H1 (cell line): ENCODE measurements at regions not wholly inside any gene's neighbourhood (a gene's known extent, or its start where the extent isn't known, plus 50 kb on each side); places are given as distances from the start of the nearest gene placed in this dataset.

Source experiments
- CTCF ChIA-PET: fragments of 300-600 bp; sonication (Branson Sonifier 250); formaldehyde crosslinking; loops from one replicate; lab custom pipeline; 2021; ENCODE audit not compliant: partially characterized antibody; lab: Charles Lee
- POLR2A ChIA-PET: fragments of 300-600 bp; sonication (Branson Sonifier 250); formaldehyde crosslinking; loops from one replicate; lab custom pipeline; 2021; ENCODE audit warnings: inconsistent platforms; ENCODE audit not compliant: partially characterized antibody; lab: Charles Lee
- DNase-seq, 2 experiments: peaks; one replicate each; pipeline versions ENCODE4 v3.0.0 to v3.0.0-alpha.2; 2010 to 2022; ENCODE audit warnings: low spot score in 2 of 2, low read depth in 1 of 2, mixed read lengths in 1 of 2
- FAIRE-seq: peaks from 2 replicates; lab custom pipeline; 2011; peaks lifted over from hg19 to GRCh38; lab: Jason Lieb, UNC
- H2AFZ ChIP-seq: 2 replicates; pipeline ENCODE4 v1.8.1; 2012; ENCODE audit warnings: low read length, inconsistent platforms
- H2AK5ac ChIP-seq: 2 replicates; pipeline ENCODE4 v1.6.1; 2013; ENCODE audit warnings: low read depth, low read length
- H2BK120ac ChIP-seq: replicated peaks from 2 replicates; pipeline ENCODE3; 2013; ENCODE audit warnings: low read depth, low read length, inconsistent platforms
- H2BK12ac ChIP-seq: 2 replicates; pipeline ENCODE4 v1.6.1; 2013; ENCODE audit warnings: low read depth, low read length
- H2BK15ac ChIP-seq: 2 replicates; pipeline ENCODE4 v1.6.1; 2013; ENCODE audit warnings: low read length
- H2BK20ac ChIP-seq: 2 replicates; pipeline ENCODE4 v1.6.1; 2013; ENCODE audit warnings: low read length
- H2BK5ac ChIP-seq: 2 replicates; pipeline ENCODE4 v1.6.1; 2013; ENCODE audit warnings: low read depth, low read length
- H3K14ac ChIP-seq: 2 replicates; pipeline ENCODE4 v1.6.1; 2013; ENCODE audit warnings: inconsistent platforms; ENCODE audit not compliant: insufficient read length
- H3K18ac ChIP-seq: 2 replicates; pipeline ENCODE4 v1.6.1; 2013; ENCODE audit warnings: low read length; ENCODE audit errors: extremely low read depth
- H3K23ac ChIP-seq: 2 replicates; pipeline ENCODE4 v1.6.1; 2013; ENCODE audit warnings: inconsistent platforms; ENCODE audit not compliant: insufficient read length
- H3K23me2 ChIP-seq: 2 replicates; pipeline ENCODE4 v1.6.1; 2013; ENCODE audit warnings: low read depth, low read length
- H3K27ac ChIP-seq: 2 replicates; pipeline ENCODE4 v1.6.1; 2011; ENCODE audit warnings: low read depth, low read length, inconsistent platforms
- H3K27me3 ChIP-seq, 4 experiments: replicated peaks in 1 of 4; 1 replicate in 1 of 4; 2 replicates in 3 of 4; pipeline versions ENCODE4 v1.6.1 to v1.8.1; 2011 to 2013; ENCODE audit warnings: low read length in 3 of 4, mild to moderate bottlenecking in 3 of 4, inconsistent platforms in 2 of 4, mixed read lengths in 2 of 4, moderate library complexity in 1 of 4; ENCODE audit not compliant: control insufficient read depth in 3 of 4, insufficient read depth in 3 of 4; ENCODE audit errors: extremely low read depth in 1 of 4
- H3K36me3 ChIP-seq, 4 experiments: 2 replicates each; pipeline versions ENCODE4 v1.6.1 to v1.8.1; 2011 to 2013; ENCODE audit warnings: mild to moderate bottlenecking in 4 of 4, low read length in 3 of 4, moderate library complexity in 2 of 4, control low read depth in 1 of 4, inconsistent platforms in 1 of 4; ENCODE audit not compliant: insufficient read depth in 4 of 4, control insufficient read depth in 2 of 4
- H3K4ac ChIP-seq: replicated peaks from 2 replicates; pipeline ENCODE3; 2013; ENCODE audit warnings: low read length, low read depth, mixed read lengths, inconsistent platforms; ENCODE audit not compliant: insufficient read length
- H3K4me1 ChIP-seq, 4 experiments: replicated peaks in 1 of 4; 1 replicate in 1 of 4; 2 replicates in 3 of 4; pipeline versions ENCODE4 v1.6.1 to v1.8.1; 2011 to 2013; ENCODE audit warnings: low read length in 3 of 4, inconsistent platforms in 2 of 4, mixed read lengths in 1 of 4; ENCODE audit not compliant: insufficient read depth in 4 of 4, control insufficient read depth in 3 of 4
- H3K4me2 ChIP-seq, 2 experiments: 2 replicates each; pipeline versions ENCODE4 v1.6.1 to v1.8.1; 2011 to 2013; ENCODE audit warnings: low read depth in 2 of 2, low read length in 2 of 2, control low read depth in 1 of 2, inconsistent platforms in 1 of 2, mild to moderate bottlenecking in 1 of 2; ENCODE audit not compliant: insufficient read depth in 1 of 2
- H3K4me3 ChIP-seq, 4 experiments: fragments of 200-600, 300-600 bp in 1 of 4; sonication (generic), shearing (Covaris generic), sonication (Bioruptor Twin) in 1 of 4; 2 replicates each; pipeline versions ENCODE4 v1.5.1 to v1.8.1; 2011 to 2016; ENCODE audit warnings: low read length in 4 of 4, low read depth in 3 of 4, control low read depth in 2 of 4, inconsistent platforms in 2 of 4, mild to moderate bottlenecking in 2 of 4, mixed read lengths in 1 of 4, moderate library complexity in 1 of 4; ENCODE audit not compliant: insufficient read depth in 2 of 4; ENCODE audit errors: extremely low read depth in 1 of 4
- H3K56ac ChIP-seq: replicated peaks from 2 replicates; pipeline ENCODE3; 2013; ENCODE audit warnings: low read depth, mild to moderate bottlenecking, mixed read lengths, low read length, inconsistent platforms; ENCODE audit not compliant: insufficient read length
- H3K79me1 ChIP-seq: 2 replicates; pipeline ENCODE4 v1.6.1; 2013; ENCODE audit warnings: low read depth, low read length, control low read depth
- H3K79me2 ChIP-seq, 2 experiments: 2 replicates each; pipeline versions ENCODE4 v1.6.1 to v1.8.1; 2012 to 2013; ENCODE audit warnings: low read length in 2 of 2, mild to moderate bottlenecking in 2 of 2, inconsistent platforms in 1 of 2; ENCODE audit not compliant: insufficient read depth in 2 of 2, control insufficient read depth in 1 of 2
- H3K9ac ChIP-seq, 4 experiments: replicated peaks in 1 of 4; 1 replicate in 1 of 4; 2 replicates in 3 of 4; pipeline versions ENCODE4 v1.6.1 to v1.8.1; 2011 to 2013; ENCODE audit warnings: low read depth in 3 of 4, low read length in 3 of 4, control low read depth in 2 of 4, mild to moderate bottlenecking in 2 of 4, moderate library complexity in 2 of 4, inconsistent platforms in 1 of 4; ENCODE audit errors: extremely low read depth in 1 of 4
- H3K9me3 ChIP-seq, 2 experiments: 2 replicates each; pipeline versions ENCODE4 v1.6.1 to v1.8.1; 2012 to 2013; ENCODE audit warnings: mild to moderate bottlenecking in 2 of 2, moderate library complexity in 2 of 2, control low read depth in 1 of 2, inconsistent platforms in 1 of 2, low read depth in 1 of 2, low read length in 1 of 2, mixed read lengths in 1 of 2; ENCODE audit not compliant: insufficient read depth in 2 of 2
- H4K20me1 ChIP-seq, 2 experiments: replicated peaks in 1 of 2; 2 replicates each; pipeline versions ENCODE3 to v1.8.1; 2011 to 2013; ENCODE audit warnings: inconsistent platforms in 2 of 2, low read length in 2 of 2, mild to moderate bottlenecking in 1 of 2; ENCODE audit not compliant: insufficient read depth in 2 of 2, control insufficient read depth in 1 of 2
- H4K5ac ChIP-seq: 2 replicates; pipeline ENCODE4 v1.6.1; 2013; ENCODE audit warnings: low read length, low read depth, mixed read lengths, inconsistent platforms; ENCODE audit not compliant: insufficient read length
- H4K8ac ChIP-seq: 2 replicates; pipeline ENCODE4 v1.8.0; 2013; ENCODE audit warnings: mild to moderate bottlenecking, moderate library complexity, low read length, inconsistent platforms; ENCODE audit not compliant: insufficient read depth; ENCODE audit errors: extremely low read depth
- H4K91ac ChIP-seq: replicated peaks from 2 replicates; pipeline ENCODE3; 2013; ENCODE audit warnings: low read length, mixed read lengths, inconsistent platforms; ENCODE audit not compliant: insufficient read length
- ASH2L ChIP-seq: fragments of 200-600, 300-600 bp; sonication (generic); IDR thresholded peaks from one replicate; pipeline ENCODE4 v1.7.1; 2017; ENCODE audit warnings: low read length
- ATF3 ChIP-seq: IDR thresholded peaks from 2 replicates; pipeline ENCODE4 v1.6.1; 2011; ENCODE audit warnings: low read depth, mild to moderate bottlenecking, low read length; ENCODE audit not compliant: insufficient read depth
- CBX5 ChIP-seq: fragments of 300-800, 300-1000 bp; sonication (generic); IDR thresholded peaks from 2 replicates; pipeline ENCODE4 v1.7.1; 2016; ENCODE audit warnings: antibody characterized with exemption, low read length, low read depth
- GABPA ChIP-seq: IDR thresholded peaks from 2 replicates; pipeline ENCODE4 v1.6.1; 2011; ENCODE audit warnings: mild to moderate bottlenecking, low read length, moderate library complexity, borderline replicate concordance; ENCODE audit not compliant: insufficient read depth
- GTF2F1 ChIP-seq: IDR thresholded peaks from 2 replicates; pipeline ENCODE4 v1.6.1; 2012; ENCODE audit warnings: low read depth, low read length, improper control_type of control experiment, borderline replicate concordance
- KDM5A ChIP-seq: fragments of 200-600 bp; IDR thresholded peaks from 2 replicates; pipeline ENCODE4 v1.7.1; 2012; ENCODE audit warnings: mild to moderate bottlenecking, low read length, inconsistent platforms, mixed read lengths
- NANOG ChIP-seq: IDR thresholded peaks from 2 replicates; pipeline ENCODE4 v1.6.1; 2011; ENCODE audit warnings: low read length, low read depth, mild to moderate bottlenecking, inconsistent platforms; ENCODE audit not compliant: insufficient read depth, poor library complexity, severe bottlenecking
- POU5F1 ChIP-seq: IDR thresholded peaks from 2 replicates; pipeline ENCODE4 v1.6.1; 2011; ENCODE audit warnings: low read depth, mild to moderate bottlenecking, low read length, moderate library complexity
- SIX5 ChIP-seq: IDR thresholded peaks from 2 replicates; pipeline ENCODE4 v1.6.1; 2011; ENCODE audit warnings: mild to moderate bottlenecking, low read depth, low read length
- WGBS, 2 experiments: shearing (Covaris generic) in 1 of 2; methylation state at CpG; one replicate each; pipeline versions ENCODE4 v1.1.6 to v1.1.7; 2013 to 2015; ENCODE audit warnings: low lambda C conversion rate in 2 of 2, mixed read lengths in 2 of 2, inconsistent platforms in 1 of 2, low coverage in 1 of 2, missing lambda C conversion rate in 1 of 2; ENCODE audit not compliant: insufficient replicate concordance in 2 of 2, insufficient coverage in 1 of 2, insufficient read length in 1 of 2; ENCODE audit errors: extremely low coverage in 1 of 2, missing lambda C conversion rate in 1 of 2; 5-methylcytosine and 5-hydroxymethylcytosine counted together

- Histone ChIP-seq H3K23ac (no peak overlapping the region), H4K8ac (no peak overlapping the region), H2AFZ (no peak overlapping the region), H3K27ac (no peak overlapping the region), H3K56ac (no peak overlapping the region), H2BK15ac (no peak overlapping the region), H3K27me3 (no peaks in the 10 kb centered on the region), H3K4me1 (no peaks in the 10 kb centered on the region), H3K9ac (no peak overlapping the region), H2BK5ac (no peak overlapping the region), H3K4me3 (no peak overlapping the region), H3K4ac (no peak overlapping the region), H3K23me2 (no peaks in the 10 kb centered on the region), H3K79me2 (no peaks in the 10 kb centered on the region), H3K14ac (no peak overlapping the region), H3K9me3 (no peaks in the 10 kb centered on the region), H3K79me1 (no peaks in the 10 kb centered on the region), H4K5ac (no peak overlapping the region), H3K4me2 (no peak overlapping the region), H3K36me3 (no peaks in the 10 kb centered on the region), H2BK12ac (no peak overlapping the region), H2BK20ac (no peak overlapping the region), H4K20me1 (no peaks in the 10 kb centered on the region), H4K91ac (no peak overlapping the region), H2AK5ac (no peak overlapping the region), H2BK120ac (no peak overlapping the region), H3K18ac (no peak overlapping the region)
- WGBS, 2 experiments = no CpG with 5 or more reads among the region's 1 CpG
- CTCF ChIA-PET = no interaction called here
- POLR2A ChIA-PET = no interaction called here
- FAIRE-seq = no peak
- no peak for DNase-seq
- no peak for TF ChIP-seq KDM5A
- TF ChIP-seq NANOG = no peak
- TF ChIP-seq CBX5 = no peak
- no peak for TF ChIP-seq GTF2F1
- TF ChIP-seq ASH2L = no peak
- no peak for TF ChIP-seq GABPA
- no peak for TF ChIP-seq SIX5
- TF ChIP-seq POU5F1 = no peak
- no peak for TF ChIP-seq ATF3
Observed at GRCh38 chrX:133475953-133476352, 60.7 kb upstream of the GPC4 start.
